ENCODE measurements at regions not wholly inside any gene's neighbourhood (a gene's known extent, or its start where the extent isn't known, plus 50 kb on each side); places are given as distances from the start of the nearest gene placed in this dataset.

- TF ChIP-seq CTCF (conservative IDR thresholded peaks at IDR 0.05; ENCODE audit: low read depth, low read length) (no peak), EZH2 (IDR thresholded peaks at IDR 0.05; ENCODE audit: low read length, unreplicated experiment) (no peak), EZH2phosphoT487 (IDR thresholded peaks at IDR 0.05; ENCODE audit: borderline replicate concordance, low read length) (no peak)
Measured at GRCh38 chr2:209321076-209321475, 102.8 kb upstream of the MAP2 start.

All from PC-3 (cell line).